Nephron (organoid): ENCODE measurements at regions not wholly inside any gene's neighbourhood (a gene's known extent, or its start where the extent isn't known, plus 50 kb on each side); places are given as distances from the start of the nearest gene placed in this dataset.

Experiments used
- H3K27ac Mint-ChIP-seq, 3 experiments: 2 replicates each; pipeline ENCODE4 v1.8.0; 2020; ENCODE audit warnings: mixed read lengths in 3 of 3, mild to moderate bottlenecking in 2 of 3, moderate library complexity in 1 of 3
- H3K27me3 Mint-ChIP-seq: 2 replicates; pipeline ENCODE4 v1.8.0; 2021; ENCODE audit warnings: low read depth, mild to moderate bottlenecking, moderate library complexity, mixed read lengths
- H3K36me3 Mint-ChIP-seq: 2 replicates; pipeline ENCODE4 v1.8.0; 2020; ENCODE audit warnings: low read depth, mixed read lengths
- H3K4me1 Mint-ChIP-seq: 2 replicates; pipeline ENCODE4 v1.8.0; 2020; ENCODE audit warnings: mixed read lengths
- H3K4me3 Mint-ChIP-seq, 3 experiments: 2 replicates each; pipeline ENCODE4 v1.8.0; 2020; ENCODE audit warnings: mild to moderate bottlenecking in 3 of 3, mixed read lengths in 3 of 3, moderate library complexity in 2 of 3
- H3K9me3 Mint-ChIP-seq: 2 replicates; pipeline ENCODE4 v1.8.0; 2020; ENCODE audit warnings: mixed read lengths
- TF ChIP-seq, protein P1 (sequence below), 3 experiments: fragments of 200-600 bp; sonication (generic); IDR thresholded peaks; one replicate each; pipeline ENCODE4 v1.5.0; 2021; ENCODE audit warnings: antibody characterized with exemption in 3 of 3; ENCODE audit not compliant: unreplicated experiment in 3 of 3

DNA sequence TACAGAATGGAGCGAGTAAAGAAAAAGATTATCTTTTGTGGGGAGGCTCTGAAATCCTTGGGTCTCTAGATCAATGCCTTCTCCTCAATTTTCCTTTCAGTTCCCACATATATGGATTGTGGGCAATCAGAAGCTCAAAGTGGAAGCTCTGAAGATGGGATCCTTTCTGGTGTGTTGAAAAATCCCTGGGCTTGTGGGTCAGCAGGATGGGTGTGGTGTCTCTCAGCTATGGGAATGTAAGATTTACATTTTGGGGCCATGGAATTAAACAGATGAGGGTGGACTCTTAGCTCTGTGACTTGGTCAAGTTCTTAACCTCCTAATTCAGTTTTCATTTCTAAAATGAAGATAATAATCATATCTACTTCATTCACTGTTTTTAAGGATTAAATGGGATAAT, 231.9 kb upstream of the CA10 start:
- Mint-ChIP-seq H3K27ac (no peak overlapping the region), H3K9me3 (no peaks in the 10 kb centered on the region)
- TF ChIP-seq, protein P1, sequence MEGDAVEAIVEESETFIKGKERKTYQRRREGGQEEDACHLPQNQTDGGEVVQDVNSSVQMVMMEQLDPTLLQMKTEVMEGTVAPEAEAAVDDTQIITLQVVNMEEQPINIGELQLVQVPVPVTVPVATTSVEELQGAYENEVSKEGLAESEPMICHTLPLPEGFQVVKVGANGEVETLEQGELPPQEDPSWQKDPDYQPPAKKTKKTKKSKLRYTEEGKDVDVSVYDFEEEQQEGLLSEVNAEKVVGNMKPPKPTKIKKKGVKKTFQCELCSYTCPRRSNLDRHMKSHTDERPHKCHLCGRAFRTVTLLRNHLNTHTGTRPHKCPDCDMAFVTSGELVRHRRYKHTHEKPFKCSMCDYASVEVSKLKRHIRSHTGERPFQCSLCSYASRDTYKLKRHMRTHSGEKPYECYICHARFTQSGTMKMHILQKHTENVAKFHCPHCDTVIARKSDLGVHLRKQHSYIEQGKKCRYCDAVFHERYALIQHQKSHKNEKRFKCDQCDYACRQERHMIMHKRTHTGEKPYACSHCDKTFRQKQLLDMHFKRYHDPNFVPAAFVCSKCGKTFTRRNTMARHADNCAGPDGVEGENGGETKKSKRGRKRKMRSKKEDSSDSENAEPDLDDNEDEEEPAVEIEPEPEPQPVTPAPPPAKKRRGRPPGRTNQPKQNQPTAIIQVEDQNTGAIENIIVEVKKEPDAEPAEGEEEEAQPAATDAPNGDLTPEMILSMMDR (IDR thresholded peaks at IDR 0.05; ENCODE audit: unreplicated experiment in 3 of 3): no peak

DNA sequence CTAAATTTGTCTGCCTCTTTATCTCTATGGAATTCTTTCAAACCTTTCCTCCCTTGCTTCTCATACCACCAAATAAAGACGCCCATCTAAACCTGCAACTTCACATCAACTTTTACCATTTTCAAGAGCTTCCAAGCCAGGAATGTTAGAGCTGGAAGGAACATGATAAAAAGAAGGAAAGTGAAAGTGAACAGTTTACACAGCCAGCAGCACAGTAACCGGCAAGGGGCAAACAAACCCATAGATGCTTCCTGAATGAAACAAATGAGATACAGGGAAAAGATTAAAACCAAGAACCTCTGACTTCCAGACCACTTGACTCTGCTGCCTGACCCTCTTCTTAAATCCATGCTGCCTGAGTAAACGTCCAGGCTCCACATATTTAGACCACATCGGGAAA, 231.1 kb upstream of the CA10 start:
- Mint-ChIP-seq H3K27ac (peak overlapping the region in 1 of 3 experiments; percentile 27), H3K9me3 (no peaks in the 10 kb centered on the region), H3K27me3 (no peaks in the 10 kb centered on the region), H3K4me1 (no peaks in the 10 kb centered on the region), H3K4me3 (no peak overlapping the region), H3K36me3 (no peaks in the 10 kb centered on the region)
- TF ChIP-seq, protein P1 (IDR thresholded peaks at IDR 0.05; ENCODE audit: unreplicated experiment in 3 of 3): no peak

More for the DNA sequence above, 231.9 kb upstream of the CA10 start:
- H3K4me3 Mint-ChIP-seq: no peak overlapping the region
- H3K27me3 Mint-ChIP-seq: no peaks in the 10 kb centered on the region
- no peaks in the 10 kb centered on the region for H3K36me3 Mint-ChIP-seq
- no peaks in the 10 kb centered on the region for H3K4me1 Mint-ChIP-seq

- H3K27ac Mint-ChIP-seq: no peak overlapping the region
- no peaks in the 10 kb centered on the region for H3K4me1 Mint-ChIP-seq
- TF ChIP-seq, protein P1 (IDR thresholded peaks at IDR 0.05; ENCODE audit: unreplicated experiment in 3 of 3): no peak
- H3K27me3 Mint-ChIP-seq: no peaks in the 10 kb centered on the region
- no peaks in the 10 kb centered on the region for H3K9me3 Mint-ChIP-seq
- H3K4me3 Mint-ChIP-seq: no peak overlapping the region
- H3K36me3 Mint-ChIP-seq: no peaks in the 10 kb centered on the region
Observed at GRCh38 chr17:52388941-52389340, 230.4 kb upstream of the CA10 start.

GRCh38 chr17:52384695-52385094, 226.2 kb upstream of the CA10 start:
- Mint-ChIP-seq H3K9me3 (no peaks in the 10 kb centered on the region), H3K4me1 (no peaks in the 10 kb centered on the region), H3K36me3 (no peaks in the 10 kb centered on the region), H3K27ac (no peak overlapping the region), H3K4me3 (no peak overlapping the region), H3K27me3 (no peaks in the 10 kb centered on the region)
- TF ChIP-seq, protein P1 (IDR thresholded peaks at IDR 0.05; ENCODE audit: unreplicated experiment in 3 of 3): no peak

- Mint-ChIP-seq H3K4me1 (no peaks in the 10 kb centered on the region), H3K27me3 (no peaks in the 10 kb centered on the region), H3K4me3 (no peak overlapping the region), H3K36me3 (no peaks in the 10 kb centered on the region), H3K9me3 (no peaks in the 10 kb centered on the region), H3K27ac (no peak overlapping the region)
- TF ChIP-seq, protein P1 (IDR thresholded peaks at IDR 0.05; ENCODE audit: unreplicated experiment in 3 of 3): peak; percentile 64 to 80 (median 69)
Observed at GRCh38 chr17:52383493-52384100, 225.1 kb upstream of the CA10 start.

- H3K4me3 Mint-ChIP-seq: no peak overlapping the region
- TF ChIP-seq, protein P1 (IDR thresholded peaks at IDR 0.05; ENCODE audit: unreplicated experiment in 3 of 3): no peak
- H3K27me3 Mint-ChIP-seq: no peaks in the 10 kb centered on the region
- no peaks in the 10 kb centered on the region for H3K36me3 Mint-ChIP-seq
- no peak overlapping the region for H3K27ac Mint-ChIP-seq
- H3K9me3 Mint-ChIP-seq: no peaks in the 10 kb centered on the region
- peaks cover 5% of the 10 kb centered on the region for H3K4me1 Mint-ChIP-seq
Observed at GRCh38 chr17:52378860-52379259, 220.3 kb upstream of the CA10 start.
